MG63 (cell line): ENCODE measurements at regions not wholly inside any gene's neighbourhood (a gene's known extent, or its start where the extent isn't known, plus 50 kb on each side); places are given as distances from the start of the nearest gene placed in this dataset.
"Not testable (repeated sequence)": the region's sequence is repeated elsewhere in the genome, so short reads cannot be mapped to it uniquely, and the experiment has no call there.

Experiments used
- DNase-seq: peaks from one replicate; pipeline ENCODE4 v3.0.0-alpha.2; 2020
- H3K27me3 ChIP-seq: fragments of 250-450 bp; sonication (Bioruptor Pico); 2 replicates; pipeline ENCODE4 v1.5.1; 2020; ENCODE audit warnings: mild to moderate bottlenecking, moderate library complexity
- H3K36me3 ChIP-seq: fragments of 250-450 bp; sonication (Bioruptor Pico); 2 replicates; pipeline ENCODE4 v1.5.1; 2020; ENCODE audit warnings: mild to moderate bottlenecking, moderate library complexity
- H3K4me3 ChIP-seq: fragments of 250-450 bp; sonication (Bioruptor Pico); 2 replicates; pipeline ENCODE4 v1.5.1; 2020; ENCODE audit warnings: mild to moderate bottlenecking, moderate library complexity
- H3K9me3 ChIP-seq: fragments of 250-450 bp; sonication (Bioruptor Pico); 2 replicates; pipeline ENCODE4 v1.5.1; 2020; ENCODE audit warnings: mild to moderate bottlenecking, moderate library complexity

- no peak for DNase-seq
- Histone ChIP-seq H3K4me3 (no peak overlapping the region), H3K36me3 (no peaks in the 10 kb centered on the region), H3K27me3 (no peaks in the 10 kb centered on the region), H3K9me3 (no peaks in the 10 kb centered on the region)
These were observed 106.8 kb upstream of the NPAS2 start for GRCh38 chr2:100713106-100713505.

- not testable (repeated sequence) for H3K4me3 ChIP-seq, H3K36me3 ChIP-seq, H3K27me3 ChIP-seq, H3K9me3 ChIP-seq
- DNase-seq = peak; percentile 63
These were observed 105.4 kb upstream of the NPAS2 start for GRCh38 chr2:100714396-100715010.

- H3K4me3 ChIP-seq, H3K36me3 ChIP-seq, H3K9me3 ChIP-seq, DNase-seq, H3K27me3 ChIP-seq: not testable (repeated sequence)
These were observed 104.1 kb upstream of the NPAS2 start for GRCh38 chr2:100715861-100716260.

GRCh38 chr2:100716581-100716980 is 103.4 kb upstream of the NPAS2 start:
- Histone ChIP-seq H3K9me3 (no peaks in the 10 kb centered on the region), H3K27me3 (no peaks in the 10 kb centered on the region), H3K36me3 (no peaks in the 10 kb centered on the region), H3K4me3 (no peak overlapping the region)
- DNase-seq = no peak

GRCh38 chr2:100718065-100718629 is 101.8 kb upstream of the NPAS2 start:
- no peak for DNase-seq
- no peaks in the 10 kb centered on the region for H3K9me3 ChIP-seq
- H3K36me3 ChIP-seq = no peaks in the 10 kb centered on the region
- H3K27me3 ChIP-seq = no peaks in the 10 kb centered on the region
- H3K4me3 ChIP-seq = no peak overlapping the region

- Histone ChIP-seq H3K4me3 (no peak overlapping the region), H3K27me3 (no peaks in the 10 kb centered on the region), H3K36me3 (no peaks in the 10 kb centered on the region), H3K9me3 (no peaks in the 10 kb centered on the region)
- DNase-seq = no peak
These were observed 99.5 kb upstream of the NPAS2 start for GRCh38 chr2:100720445-100720844.

GRCh38 chr2:100721693-100722092 is 98.2 kb upstream of the NPAS2 start:
- DNase-seq = no peak
- no peaks in the 10 kb centered on the region for H3K9me3 ChIP-seq
- no peaks in the 10 kb centered on the region for H3K36me3 ChIP-seq
- H3K27me3 ChIP-seq = no peaks in the 10 kb centered on the region
- no peak overlapping the region for H3K4me3 ChIP-seq

- H3K9me3 ChIP-seq = no peaks in the 10 kb centered on the region
- no peak for DNase-seq
- no peak overlapping the region for H3K4me3 ChIP-seq
- no peaks in the 10 kb centered on the region for H3K36me3 ChIP-seq
- H3K27me3 ChIP-seq = no peaks in the 10 kb centered on the region
These were observed 97.8 kb upstream of the NPAS2 start for GRCh38 chr2:100722125-100722524.

GRCh38 chr2:100726866-100727265 is 93.1 kb upstream of the NPAS2 start:
- Histone ChIP-seq H3K4me3 (no peak overlapping the region), H3K36me3 (no peaks in the 10 kb centered on the region), H3K27me3 (no peaks in the 10 kb centered on the region), H3K9me3 (no peaks in the 10 kb centered on the region)
- DNase-seq = no peak

- DNase-seq = peak; percentile 60
These were observed 89.6 kb upstream of the NPAS2 start for GRCh38 chr2:100730290-100730868.

GRCh38 chr2:100731535-100731981 is 88.4 kb upstream of the NPAS2 start:
- Histone ChIP-seq H3K27me3 (no peaks in the 10 kb centered on the region), H3K36me3 (no peaks in the 10 kb centered on the region), H3K9me3 (no peaks in the 10 kb centered on the region), H3K4me3 (no peak overlapping the region)
- DNase-seq = peak; percentile 82

More at GRCh38 chr2:100730290-100730868, 89.6 kb upstream of the NPAS2 start:
- no peaks in the 10 kb centered on the region for H3K9me3 ChIP-seq
- no peaks in the 10 kb centered on the region for H3K27me3 ChIP-seq
- H3K4me3 ChIP-seq = no peak overlapping the region
- H3K36me3 ChIP-seq = no peaks in the 10 kb centered on the region

GRCh38 chr2:100733391-100734187 is 86.3 kb upstream of the NPAS2 start:
- no peaks in the 10 kb centered on the region for H3K9me3 ChIP-seq
- H3K36me3 ChIP-seq = no peaks in the 10 kb centered on the region
- no peak overlapping the region for H3K4me3 ChIP-seq
- H3K27me3 ChIP-seq = no peaks in the 10 kb centered on the region
- DNase-seq = peak; percentile 51

GRCh38 chr2:100736121-100736915 is 83.6 kb upstream of the NPAS2 start:
- no peaks in the 10 kb centered on the region for H3K36me3 ChIP-seq
- DNase-seq = no peak
- no peaks in the 10 kb centered on the region for H3K9me3 ChIP-seq
- no peaks in the 10 kb centered on the region for H3K27me3 ChIP-seq
- H3K4me3 ChIP-seq = no peak overlapping the region

GRCh38 chr2:100739735-100740432 is 80.1 kb upstream of the NPAS2 start:
- no peak for DNase-seq
- H3K27me3 ChIP-seq = no peaks in the 10 kb centered on the region
- H3K9me3 ChIP-seq = no peaks in the 10 kb centered on the region
- no peak overlapping the region for H3K4me3 ChIP-seq
- no peaks in the 10 kb centered on the region for H3K36me3 ChIP-seq

GRCh38 chr2:100741880-100742276 is 78.1 kb upstream of the NPAS2 start:
- no peak for DNase-seq

More at GRCh38 chr2:100741880-100742276, 78.1 kb upstream of the NPAS2 start:
- Histone ChIP-seq H3K4me3 (no peak overlapping the region), H3K36me3 (no peaks in the 10 kb centered on the region), H3K27me3 (no peaks in the 10 kb centered on the region), H3K9me3 (no peaks in the 10 kb centered on the region)
